NCI-H526 treated with DMSO at 0.1 percent for 48 hours (cell line): ENCODE measurements at regions not wholly inside any gene's neighbourhood (a gene's known extent, or its start where the extent isn't known, plus 50 kb on each side); places are given as distances from the start of the nearest gene placed in this dataset.
"Not testable (repeated sequence)": the region's sequence is repeated elsewhere in the genome, so short reads cannot be mapped to it uniquely, and the experiment has no call there.

Experiments
- DNase-seq: peaks from one replicate; lab custom pipeline; 2025; lab: John Stamatoyannopoulos, UW

GRCh38 chr9:135357863-135358551 lies 121.6 kb upstream of the PPP1R26 start:
- no peak for DNase-seq

GRCh38 chr9:135358552-135358940 lies 121.0 kb upstream of the PPP1R26 start:
- DNase-seq = no peak

- no peak for DNase-seq
Measured at GRCh38 chr9:135359764-135360163, 119.8 kb upstream of the PPP1R26 start.

- DNase-seq = no peak
Measured at GRCh38 chr9:135360617-135361016, 119.0 kb upstream of the PPP1R26 start.

- DNase-seq = not testable (repeated sequence)
Measured at GRCh38 chr9:135361668-135362067, 117.9 kb upstream of the PPP1R26 start.

GRCh38 chr9:135363596-135363995 lies 116.0 kb upstream of the PPP1R26 start:
- DNase-seq = no peak

GRCh38 chr9:135365013-135365768 lies 114.4 kb upstream of the PPP1R26 start:
- no peak for DNase-seq

GRCh38 chr9:135366104-135366503 lies 113.5 kb upstream of the PPP1R26 start:
- no peak for DNase-seq

GRCh38 chr9:135369412-135369990 lies 110.1 kb upstream of the PPP1R26 start:
- DNase-seq = no peak

- no peak for DNase-seq
Measured at GRCh38 chr9:135370411-135371375, 108.9 kb upstream of the PPP1R26 start.

- DNase-seq = no peak
Measured at GRCh38 chr9:135371535-135371934, 108.0 kb upstream of the PPP1R26 start.

- DNase-seq = no peak
Measured at GRCh38 chr9:135372036-135372435, 107.5 kb upstream of the PPP1R26 start.

- no peak for DNase-seq
Measured at GRCh38 chr9:135372501-135373008, 107.0 kb upstream of the PPP1R26 start.

- no peak for DNase-seq
Measured at GRCh38 chr9:135373151-135373685, 106.4 kb upstream of the PPP1R26 start.

GRCh38 chr9:135373820-135374219 lies 105.8 kb upstream of the PPP1R26 start:
- DNase-seq = no peak

- DNase-seq = no peak
Measured at GRCh38 chr9:135374591-135374990, 105.0 kb upstream of the PPP1R26 start.

GRCh38 chr9:135375001-135375400 lies 104.6 kb upstream of the PPP1R26 start:
- DNase-seq = no peak

GRCh38 chr9:135376511-135377265 lies 102.9 kb upstream of the PPP1R26 start:
- DNase-seq = no peak

- no peak for DNase-seq
Measured at GRCh38 chr9:135377431-135377830, 102.2 kb upstream of the PPP1R26 start.

GRCh38 chr9:135378751-135379150 lies 100.8 kb upstream of the PPP1R26 start:
- no peak for DNase-seq
